SH-SY5Y (cell line): ENCODE measurements at regions not wholly inside any gene's neighbourhood (a gene's known extent, or its start where the extent isn't known, plus 50 kb on each side); places are given as distances from the start of the nearest gene placed in this dataset.

Source experiments
- GATA2 ChIP-seq: IDR thresholded peaks from 2 replicates; pipeline ENCODE4 v1.6.1; 2011; ENCODE audit warnings: mild to moderate bottlenecking, low read depth, low read length
- GATA3 ChIP-seq: IDR thresholded peaks from 2 replicates; pipeline ENCODE4 v1.6.1; 2011; ENCODE audit warnings: low read depth, mild to moderate bottlenecking, low read length, moderate library complexity

- TF ChIP-seq GATA3 (no peak), GATA2 (no peak)
These were observed 74.3 kb upstream of the LYZL1 start for GRCh38 chr10:29214551-29214950.

DNA sequence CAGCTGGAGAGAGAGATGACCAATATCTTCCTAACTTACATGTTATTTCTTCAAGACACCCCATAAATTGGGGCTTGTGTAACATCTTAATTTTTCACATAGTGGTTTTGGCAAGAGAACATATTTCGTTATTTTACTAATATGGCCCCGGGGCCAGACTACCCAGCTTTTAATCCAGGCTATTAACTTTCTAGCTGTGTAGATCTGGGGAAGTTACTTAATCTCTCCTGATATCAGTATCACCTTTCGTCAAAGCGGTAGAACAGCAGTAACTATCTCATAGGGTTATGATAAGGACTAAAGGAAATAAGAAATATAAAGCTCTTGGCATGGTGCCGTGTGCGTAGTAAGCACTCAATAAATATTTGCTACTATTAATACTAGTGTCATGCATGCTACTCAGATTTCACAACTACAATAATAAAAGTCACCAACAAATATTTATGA, 71.6 kb upstream of the LYZL1 start:
- TF ChIP-seq GATA2 = no peak
- no peak for TF ChIP-seq GATA3

DNA sequence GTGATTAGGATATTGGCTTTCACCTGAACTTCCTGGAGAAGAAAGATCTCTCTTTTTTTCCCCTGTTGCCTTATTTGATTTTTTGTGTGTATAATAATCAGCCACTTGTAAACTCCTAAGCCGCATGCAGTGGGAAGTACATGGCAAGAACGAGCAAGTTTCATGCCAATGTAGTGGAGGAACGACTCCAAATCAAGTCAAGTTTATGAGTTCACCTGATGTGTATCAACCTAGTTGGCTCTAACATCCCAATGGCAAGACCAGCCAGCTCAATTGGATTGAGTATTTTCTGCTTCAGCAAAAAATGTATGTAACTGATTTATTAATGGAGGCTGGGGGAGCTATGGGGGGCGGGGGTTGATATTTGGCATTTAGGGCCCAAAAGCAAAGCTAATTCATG, 65.5 kb upstream of the LYZL1 start:
- no peak for TF ChIP-seq GATA3
- no peak for TF ChIP-seq GATA2

DNA sequence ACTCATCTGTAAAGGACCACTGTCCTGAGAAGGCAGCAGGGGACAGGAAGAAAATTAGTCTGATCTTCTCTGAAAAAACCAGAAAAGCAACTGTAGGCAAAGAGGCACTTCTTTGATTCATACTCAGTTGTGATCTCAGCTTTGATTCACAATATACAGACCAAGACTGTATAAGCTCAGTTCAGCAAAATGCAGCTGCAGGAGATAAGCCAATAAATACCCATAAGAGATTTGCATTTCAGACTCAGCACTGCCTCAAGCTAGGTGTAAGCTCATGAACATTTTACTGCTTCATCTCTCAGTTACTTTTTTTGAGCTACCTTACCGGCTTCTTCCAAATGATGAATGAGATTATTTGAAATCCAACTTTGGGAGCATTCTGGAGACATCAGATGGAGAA, 64.2 kb upstream of the LYZL1 start:
- TF ChIP-seq GATA2 (no peak), GATA3 (no peak)

- TF ChIP-seq GATA2 = no peak
- TF ChIP-seq GATA3 = no peak
These were observed 61.7 kb upstream of the LYZL1 start for GRCh38 chr10:29227201-29227600.

GRCh38 chr10:29228562-29228961, 60.3 kb upstream of the LYZL1 start:
- TF ChIP-seq GATA2 (no peak), GATA3 (no peak)

DNA sequence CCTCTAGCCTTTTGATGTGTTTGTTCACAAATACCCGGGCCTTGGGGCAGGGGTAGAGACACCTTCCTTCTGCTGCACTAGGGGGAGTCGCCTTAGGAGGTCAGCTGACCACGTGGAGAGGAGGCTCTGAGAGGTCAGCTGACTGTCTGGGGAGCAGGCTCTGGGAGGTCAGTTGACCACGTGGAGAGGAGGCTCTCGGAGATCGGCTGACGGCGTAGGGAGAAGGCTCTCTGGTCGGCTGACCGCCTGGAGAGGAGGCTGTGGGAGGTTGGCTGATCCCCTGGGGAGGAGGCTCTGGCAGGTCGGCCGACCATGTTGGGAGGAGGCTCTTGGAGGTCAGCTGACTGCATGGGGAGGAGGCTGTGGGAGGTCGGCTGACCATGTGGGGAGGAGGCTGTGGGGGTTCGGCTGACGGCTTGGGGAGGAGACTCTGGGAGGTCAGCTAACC, 59.6 kb upstream of the LYZL1 start:
- TF ChIP-seq GATA2 (no peak), GATA3 (no peak)

- TF ChIP-seq GATA2 = no peak
- TF ChIP-seq GATA3 = no peak
These were observed 51.1 kb upstream of the LYZL1 start for GRCh38 chr10:29237786-29238185.

GRCh38 chr10:29238523-29239135, 50.2 kb upstream of the LYZL1 start:
- no peak for TF ChIP-seq GATA2
- no peak for TF ChIP-seq GATA3
